Epithelial cell of proximal tubule (primary cell): ENCODE measurements at regions not wholly inside any gene's neighbourhood (a gene's known extent, or its start where the extent isn't known, plus 50 kb on each side); places are given as distances from the start of the nearest gene placed in this dataset.
"Not testable (repeated sequence)": the region's sequence is repeated elsewhere in the genome, so short reads cannot be mapped to it uniquely, and the experiment has no call there.

Experiments
- DNase-seq: peaks from one replicate; pipeline ENCODE4 v3.0.0-alpha.2; 2011; ENCODE audit warnings: low read depth
- H3K4me3 ChIP-seq: 2 replicates; pipeline ENCODE4 v1.5.1; 2011; ENCODE audit warnings: low read depth, mild to moderate bottlenecking, low read length
- TF ChIP-seq, protein P1 (sequence below): conservative IDR thresholded peaks from 2 replicates; pipeline ENCODE4 v1.5.1; 2012; ENCODE audit warnings: low read depth, mild to moderate bottlenecking, low read length

DNA sequence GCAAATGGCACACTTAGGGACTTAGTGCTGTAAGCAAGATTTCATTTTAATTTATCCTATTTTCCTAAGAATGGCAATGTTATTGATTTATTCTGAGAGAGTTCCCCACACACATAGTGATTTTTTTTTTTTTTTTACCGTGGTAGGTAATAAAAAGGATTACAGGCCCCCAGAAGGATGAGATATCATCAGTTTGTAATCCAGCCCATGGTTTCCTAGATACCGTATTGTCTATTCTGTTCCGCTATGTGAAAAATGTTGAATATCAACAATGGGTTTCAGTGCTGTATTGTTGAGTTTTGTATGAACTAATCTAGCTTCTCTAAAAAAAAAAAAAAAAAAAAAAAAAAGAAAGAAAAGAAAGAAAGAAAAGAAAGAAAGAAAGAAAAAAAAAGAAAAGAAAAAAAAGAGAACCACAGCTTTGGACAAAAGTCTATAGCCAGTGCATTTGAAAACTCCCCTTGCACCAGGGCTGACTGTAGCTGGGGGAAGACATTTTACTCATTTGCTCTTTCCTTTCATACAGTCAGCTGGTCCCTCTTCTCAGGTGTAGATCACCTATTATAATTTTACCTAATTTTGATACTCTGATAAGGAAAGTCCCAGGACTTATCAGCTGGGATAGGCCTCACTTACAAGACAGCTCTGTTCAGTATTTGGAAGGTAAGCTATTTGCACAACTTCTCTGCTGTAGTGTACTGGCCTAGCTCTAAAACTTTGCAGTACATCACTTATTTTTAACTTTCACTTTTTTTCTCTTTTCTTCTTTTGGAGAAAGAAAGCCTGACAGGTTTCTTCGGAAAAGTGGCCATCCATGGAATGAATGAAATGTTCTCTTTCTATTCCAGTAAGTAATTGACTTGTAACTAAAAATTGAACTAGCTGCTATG is 101.4 kb upstream of the SOX2 start:
- DNase-seq = no peak
- TF ChIP-seq, protein P1, sequence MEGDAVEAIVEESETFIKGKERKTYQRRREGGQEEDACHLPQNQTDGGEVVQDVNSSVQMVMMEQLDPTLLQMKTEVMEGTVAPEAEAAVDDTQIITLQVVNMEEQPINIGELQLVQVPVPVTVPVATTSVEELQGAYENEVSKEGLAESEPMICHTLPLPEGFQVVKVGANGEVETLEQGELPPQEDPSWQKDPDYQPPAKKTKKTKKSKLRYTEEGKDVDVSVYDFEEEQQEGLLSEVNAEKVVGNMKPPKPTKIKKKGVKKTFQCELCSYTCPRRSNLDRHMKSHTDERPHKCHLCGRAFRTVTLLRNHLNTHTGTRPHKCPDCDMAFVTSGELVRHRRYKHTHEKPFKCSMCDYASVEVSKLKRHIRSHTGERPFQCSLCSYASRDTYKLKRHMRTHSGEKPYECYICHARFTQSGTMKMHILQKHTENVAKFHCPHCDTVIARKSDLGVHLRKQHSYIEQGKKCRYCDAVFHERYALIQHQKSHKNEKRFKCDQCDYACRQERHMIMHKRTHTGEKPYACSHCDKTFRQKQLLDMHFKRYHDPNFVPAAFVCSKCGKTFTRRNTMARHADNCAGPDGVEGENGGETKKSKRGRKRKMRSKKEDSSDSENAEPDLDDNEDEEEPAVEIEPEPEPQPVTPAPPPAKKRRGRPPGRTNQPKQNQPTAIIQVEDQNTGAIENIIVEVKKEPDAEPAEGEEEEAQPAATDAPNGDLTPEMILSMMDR = no peak
- H3K4me3 ChIP-seq = no peak overlapping the region

DNA sequence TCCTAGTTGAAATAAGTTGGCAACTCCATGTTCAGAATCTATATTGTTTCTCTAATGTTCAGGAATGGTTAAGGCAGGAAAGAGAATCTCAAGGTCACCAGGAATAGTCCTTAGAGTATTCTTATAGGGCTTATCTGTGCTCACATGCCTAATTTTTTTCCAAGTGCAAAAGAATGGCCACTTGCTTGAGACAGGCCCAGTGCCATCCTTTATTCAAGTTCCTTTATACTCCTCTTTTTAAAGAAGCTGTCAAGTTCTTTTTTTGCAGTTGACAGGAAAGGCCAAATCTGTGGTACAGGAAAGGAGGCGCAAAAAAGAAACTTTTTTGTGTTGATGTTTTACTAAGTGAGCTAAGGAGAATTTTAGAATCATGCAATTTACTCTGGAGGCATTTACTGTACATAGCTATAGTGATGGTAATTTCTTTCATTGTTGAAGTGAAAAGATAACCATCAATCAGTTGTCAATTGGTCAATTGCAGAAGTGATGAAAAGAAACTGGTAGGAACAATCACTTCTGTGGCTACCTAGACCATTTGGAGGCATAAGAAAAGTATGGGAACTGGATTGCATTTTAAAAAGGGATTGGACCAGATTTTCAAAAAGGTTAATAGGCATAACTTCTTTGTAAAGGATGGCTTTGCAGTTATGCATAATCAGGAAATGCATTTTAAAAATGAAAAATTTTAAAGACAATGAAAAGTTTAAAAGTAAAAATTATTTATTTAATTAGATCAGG is 102.5 kb upstream of the SOX2 start:
- DNase-seq = no peak
- TF ChIP-seq, protein P1 = no peak
- no peak overlapping the region for H3K4me3 ChIP-seq

DNA sequence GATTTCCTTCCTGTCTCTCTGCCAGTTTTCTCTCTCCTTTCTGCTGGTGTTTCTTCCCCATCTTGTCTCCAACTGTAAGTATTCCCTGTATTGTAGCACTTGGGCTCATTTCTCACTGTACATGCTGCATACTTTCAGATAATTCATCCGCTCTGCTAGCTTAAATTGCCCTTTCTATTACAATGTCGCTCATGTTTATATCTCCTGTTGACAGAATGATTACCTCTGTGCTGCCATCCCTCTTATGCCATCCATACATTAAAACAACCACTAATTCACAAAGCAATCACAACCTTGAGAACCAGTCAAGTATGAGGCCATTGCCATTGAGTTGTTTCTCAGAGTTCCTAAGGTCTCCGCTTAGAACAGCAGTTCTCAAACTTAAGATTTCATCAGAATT is 107.5 kb upstream of the SOX2 start:
- no peak overlapping the region for H3K4me3 ChIP-seq
- TF ChIP-seq, protein P1 = no peak
- DNase-seq = no peak

DNA sequence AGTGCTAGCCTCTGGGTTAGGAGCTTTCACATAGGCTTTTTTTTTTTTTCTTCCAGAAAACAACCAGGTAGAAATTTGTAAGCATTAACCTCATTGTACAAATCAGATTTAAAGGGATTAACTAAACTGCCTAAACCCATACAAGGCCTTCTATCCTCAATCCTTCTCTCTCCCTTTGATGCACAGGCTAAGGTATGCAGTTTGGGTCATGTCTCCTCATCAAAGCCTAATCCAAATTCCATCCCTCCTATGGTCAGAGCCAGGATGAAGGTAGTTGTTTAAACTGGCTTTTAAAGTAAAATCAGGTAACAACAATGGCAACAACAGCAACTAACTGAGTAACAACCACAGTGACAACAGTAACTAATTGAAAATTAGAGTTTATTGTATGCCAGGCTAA is 115.6 kb upstream of the SOX2 start:
- H3K4me3 ChIP-seq = no peak overlapping the region
- TF ChIP-seq, protein P1 = no peak
- no peak for DNase-seq

DNA sequence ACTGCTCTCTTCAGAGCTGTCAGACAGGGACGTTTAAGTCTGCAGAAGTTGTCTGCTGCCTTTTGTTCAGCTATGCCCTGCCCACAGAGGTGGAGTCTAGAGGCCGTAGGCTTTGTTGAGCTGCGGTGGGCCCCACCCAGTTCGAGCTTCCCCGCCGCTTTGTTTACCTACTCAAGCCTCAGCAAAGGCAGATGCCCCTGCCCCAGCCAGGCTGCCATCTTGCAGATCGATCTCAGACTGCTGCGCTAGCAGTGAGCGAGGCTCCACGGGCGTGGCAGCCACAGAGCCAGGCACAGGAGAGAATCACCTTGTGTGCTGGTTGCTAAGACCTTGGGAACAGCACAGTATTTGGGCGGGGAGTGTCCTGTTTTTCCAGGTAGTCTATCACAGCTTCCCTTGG is 120.8 kb upstream of the SOX2 start:
- not testable (repeated sequence) for H3K4me3 ChIP-seq, DNase-seq

DNA sequence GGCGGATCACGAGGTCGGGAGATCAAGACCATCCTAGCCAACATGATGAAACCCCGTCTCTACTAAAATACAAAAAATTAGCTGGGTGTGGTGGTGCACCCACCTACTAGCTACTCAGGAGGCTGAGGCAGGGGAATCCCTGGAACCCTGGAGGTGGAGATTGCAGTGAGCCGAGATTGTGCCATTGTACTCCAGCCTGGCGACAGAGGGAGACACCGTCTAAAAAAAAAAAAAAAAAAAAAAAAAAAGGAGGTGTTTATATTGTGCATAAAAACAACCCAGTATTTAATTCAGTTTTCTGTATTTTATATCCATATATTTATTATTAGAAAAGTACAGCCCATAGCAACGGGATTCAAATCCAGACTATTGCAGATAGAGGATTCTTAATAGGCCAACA is 129.1 kb upstream of the SOX2 start:
- no peak overlapping the region for H3K4me3 ChIP-seq
- no peak for DNase-seq
- TF ChIP-seq, protein P1 = no peak

DNA sequence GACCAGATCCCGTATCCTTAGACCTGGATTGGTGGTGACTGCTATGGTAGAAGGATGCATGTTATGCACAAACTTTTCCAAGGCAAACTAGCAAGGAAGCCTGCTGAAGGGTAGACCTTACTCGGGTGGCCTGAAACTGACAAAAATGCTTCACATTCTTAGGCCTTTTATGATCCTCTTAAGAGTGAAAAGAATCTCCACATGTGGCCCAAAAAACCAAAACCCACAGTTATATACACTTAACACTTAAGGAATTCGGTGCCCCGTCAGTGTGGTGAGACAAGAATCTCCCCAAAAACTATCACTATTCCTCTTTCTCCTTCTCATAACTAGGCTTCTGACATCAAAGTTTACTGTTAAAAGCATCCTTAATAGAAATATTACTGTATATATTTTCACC is 130.1 kb upstream of the SOX2 start:
- DNase-seq = no peak
- TF ChIP-seq, protein P1 = no peak

More for the DNA sequence above, 130.1 kb upstream of the SOX2 start:
- H3K4me3 ChIP-seq = no peak overlapping the region
